ENCODE measurements at regions not wholly inside any gene's neighbourhood (a gene's known extent, or its start where the extent isn't known, plus 50 kb on each side); places are given as distances from the start of the nearest gene placed in this dataset.

GRCh38 chr15:39191871-39192291 lies 389.0 kb upstream of the THBS1 start (continued):
- TF ChIP-seq EP300 (IDR thresholded peaks at IDR 0.05; ENCODE audit: borderline replicate concordance in 1 of 2, low read depth in 2 of 2, low read length in 2 of 2): no peak
- no peak for TF ChIP-seq BACH1 (IDR thresholded peaks at IDR 0.05; ENCODE audit: low read length)
- TF ChIP-seq EGR1 (IDR thresholded peaks at IDR 0.05; ENCODE audit: borderline replicate concordance, low read depth, low read length): no peak
- TF ChIP-seq POU5F1 (IDR thresholded peaks at IDR 0.05; ENCODE audit: low read depth, low read length): no peak
- TF ChIP-seq KDM5A (IDR thresholded peaks at IDR 0.05; ENCODE audit: low read length): no peak
- TF ChIP-seq TAF7 (optimal IDR thresholded peaks at IDR 0.05; ENCODE audit: borderline replicate concordance, low read depth, low read length): no peak
- TF ChIP-seq ATF3 (IDR thresholded peaks at IDR 0.05; ENCODE audit: insufficient read depth, low read depth, low read length): no peak
- no peak for TF ChIP-seq CBX5 (IDR thresholded peaks at IDR 0.05; ENCODE audit: low read depth, low read length)
